Adrenal gland (tissue), 5 donors: ENCODE measurements at regions not wholly inside any gene's neighbourhood (a gene's known extent, or its start where the extent isn't known, plus 50 kb on each side); places are given as distances from the start of the nearest gene placed in this dataset.

ENCODE experiments used
- CTCF ChIP-seq, 6 experiments: fragments of 450-650 bp in 4 of 6; fragments of 200-600 bp in 2 of 6; sonication (generic) in 1 of 6; IDR thresholded peaks; 1 replicate in 5 of 6; 2 replicates in 1 of 6; pipeline versions ENCODE4 v1.5.1 to v1.8.0; 2016 to 2021; ENCODE audit warnings: antibody characterized with exemption in 6 of 6, mild to moderate bottlenecking in 2 of 6, moderate library complexity in 1 of 6
- POLR2A ChIP-seq, 2 donors: fragments of 450-650 bp; IDR thresholded peaks; one replicate each; pipeline ENCODE4 v1.6.1; 2017; ENCODE audit warnings: antibody characterized with exemption in 2 of 2, mild to moderate bottlenecking in 2 of 2, moderate library complexity in 1 of 2
- donor health status: DM: no; HTN: no; CAD: no.

- TF ChIP-seq CTCF (IDR thresholded peaks at IDR 0.05): no peak
- TF ChIP-seq POLR2A (IDR thresholded peaks at IDR 0.05): no peak
Measured at GRCh38 chr15:93420050-93420452, 331.0 kb upstream of the RGMA start.
